HepG2 (cell line): ENCODE measurements at regions not wholly inside any gene's neighbourhood (a gene's known extent, or its start where the extent isn't known, plus 50 kb on each side); places are given as distances from the start of the nearest gene placed in this dataset.

Source experiments
- ARNT ChIP-seq: fragments of 450-650 bp; IDR thresholded peaks from 2 replicates; pipeline ENCODE4 v1.6.1; 2017
- FOSL1 ChIP-seq: sonication (generic); formaldehyde crosslinking; IDR thresholded peaks from 2 replicates; pipeline ENCODE4 v1.9.0; 2021; ENCODE audit warnings: missing genetic modification reagents, borderline replicate concordance
- FOXA1 ChIP-seq, 2 experiments: fragments of 450-650 bp in 1 of 2; sonication (generic) in 1 of 2; formaldehyde crosslinking in 1 of 2; IDR thresholded peaks; 2 replicates each; pipeline versions ENCODE4 v1.4.0 to v1.6.1; 2016 to 2020; ENCODE audit warnings: missing genetic modification reagents in 1 of 2
- FOXK2 ChIP-seq: fragments of 450-650 bp; IDR thresholded peaks from 2 replicates; pipeline ENCODE4 v1.6.1; 2016
- IKZF1 ChIP-seq: fragments of 450-650 bp; IDR thresholded peaks from 2 replicates; pipeline ENCODE4 v1.7.1; 2016
- KMT2B ChIP-seq: IDR thresholded peaks from 2 replicates; pipeline ENCODE4 v1.6.1; 2016; ENCODE audit warnings: missing genetic modification reagents, missing compliant biosample characterization
- LCORL ChIP-seq, 2 experiments: fragments of 450-650 bp in 1 of 2; sonication (generic) in 1 of 2; formaldehyde crosslinking in 1 of 2; IDR thresholded peaks; 2 replicates each; pipeline versions ENCODE4 v1.5.0 to v1.6.1; 2017 to 2020; ENCODE audit warnings: antibody characterized with exemption in 1 of 2, missing genetic modification reagents in 1 of 2
- NR2F1 ChIP-seq, 2 experiments: fragments of 450-650 bp in 1 of 2; formaldehyde crosslinking in 1 of 2; IDR thresholded peaks; 2 replicates each; pipeline versions ENCODE4 v1.5.0 to v1.6.1; 2016 to 2020; ENCODE audit warnings: mild to moderate bottlenecking in 1 of 2, missing compliant biosample characterization in 1 of 2, missing genetic modification reagents in 1 of 2, moderate library complexity in 1 of 2
- PHB2 ChIP-seq: fragments of 450-650 bp; IDR thresholded peaks from 2 replicates; pipeline ENCODE4 v1.6.1; 2018; ENCODE audit not compliant: partially characterized antibody
- RAD51 ChIP-seq: fragments of 450-650 bp; IDR thresholded peaks from 2 replicates; pipeline ENCODE4 v1.6.1; 2016; ENCODE audit warnings: borderline replicate concordance
- RXRA ChIP-seq: sonication (generic); formaldehyde crosslinking; IDR thresholded peaks from 2 replicates; pipeline ENCODE4 v1.5.1; 2020; ENCODE audit warnings: missing genetic modification reagents
- SETDB1 ChIP-seq: sonication (generic); formaldehyde crosslinking; IDR thresholded peaks from 2 replicates; pipeline ENCODE4 v1.5.1; 2020; ENCODE audit warnings: missing genetic modification reagents, mild to moderate bottlenecking, borderline replicate concordance
- SRF ChIP-seq: IDR thresholded peaks from 2 replicates; pipeline ENCODE4 v1.6.1; 2011; ENCODE audit warnings: mild to moderate bottlenecking, low read depth, low read length, moderate library complexity
- ZKSCAN1 ChIP-seq: fragments of 150-350 bp; IDR thresholded peaks from 2 replicates; pipeline ENCODE4 v1.6.1; 2014; ENCODE audit warnings: low read length
- ZNF17 ChIP-seq: sonication (generic); formaldehyde crosslinking; IDR thresholded peaks from 2 replicates; pipeline ENCODE4 v1.5.0; 2020; ENCODE audit warnings: mild to moderate bottlenecking, missing genetic modification reagents
- ZNF44 ChIP-seq: sonication (generic); formaldehyde crosslinking; IDR thresholded peaks from 2 replicates; pipeline ENCODE4 v1.5.1; 2020; ENCODE audit warnings: mild to moderate bottlenecking, missing genetic modification reagents
- ZNF564 ChIP-seq: sonication (generic); formaldehyde crosslinking; IDR thresholded peaks from 2 replicates; pipeline ENCODE4 v1.8.1; 2023; ENCODE audit warnings: mild to moderate bottlenecking, missing genetic modification reagents
- ZNF773 ChIP-seq: sonication (generic); formaldehyde crosslinking; IDR thresholded peaks from 2 replicates; pipeline ENCODE4 v1.4.0; 2020; ENCODE audit warnings: missing genetic modification reagents, borderline replicate concordance
- TF ChIP-seq, protein P1 (sequence below): sonication (generic); formaldehyde crosslinking; IDR thresholded peaks from 2 replicates; pipeline ENCODE4 v1.4.0; 2020; ENCODE audit warnings: mild to moderate bottlenecking, missing genetic modification reagents, borderline replicate concordance
- TF ChIP-seq, protein P2 (sequence below): sonication (generic); formaldehyde crosslinking; IDR thresholded peaks from 2 replicates; pipeline ENCODE4 v1.8.0; 2022; ENCODE audit warnings: missing genetic modification reagents, mild to moderate bottlenecking, borderline replicate concordance
- TF ChIP-seq, protein P3 (sequence below): fragments of 450-650 bp; IDR thresholded peaks from 2 replicates; pipeline ENCODE4 v1.6.1; 2017
- TF ChIP-seq, protein P4 (sequence below): sonication (generic); formaldehyde crosslinking; IDR thresholded peaks from 2 replicates; pipeline ENCODE4 v1.4.0; 2020; ENCODE audit warnings: missing genetic modification reagents

DNA sequence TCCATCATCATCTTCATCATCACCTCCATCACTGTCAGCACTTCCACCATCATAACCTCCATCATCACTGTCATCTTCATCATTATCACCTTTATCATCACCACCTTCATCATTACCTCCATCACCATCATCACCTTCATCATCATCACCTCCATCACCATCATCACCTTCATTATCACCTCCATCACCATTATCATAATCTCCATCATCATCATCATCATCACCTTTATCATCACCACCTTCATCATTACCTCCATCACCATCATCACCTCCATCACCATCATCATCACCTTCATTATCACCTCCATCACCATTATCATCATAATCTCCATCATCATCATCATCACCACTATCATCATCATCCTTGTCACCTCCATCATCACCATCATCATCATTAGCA lies 309.7 kb downstream of the HAPSTR1 start (continued):
- TF ChIP-seq, protein P1, sequence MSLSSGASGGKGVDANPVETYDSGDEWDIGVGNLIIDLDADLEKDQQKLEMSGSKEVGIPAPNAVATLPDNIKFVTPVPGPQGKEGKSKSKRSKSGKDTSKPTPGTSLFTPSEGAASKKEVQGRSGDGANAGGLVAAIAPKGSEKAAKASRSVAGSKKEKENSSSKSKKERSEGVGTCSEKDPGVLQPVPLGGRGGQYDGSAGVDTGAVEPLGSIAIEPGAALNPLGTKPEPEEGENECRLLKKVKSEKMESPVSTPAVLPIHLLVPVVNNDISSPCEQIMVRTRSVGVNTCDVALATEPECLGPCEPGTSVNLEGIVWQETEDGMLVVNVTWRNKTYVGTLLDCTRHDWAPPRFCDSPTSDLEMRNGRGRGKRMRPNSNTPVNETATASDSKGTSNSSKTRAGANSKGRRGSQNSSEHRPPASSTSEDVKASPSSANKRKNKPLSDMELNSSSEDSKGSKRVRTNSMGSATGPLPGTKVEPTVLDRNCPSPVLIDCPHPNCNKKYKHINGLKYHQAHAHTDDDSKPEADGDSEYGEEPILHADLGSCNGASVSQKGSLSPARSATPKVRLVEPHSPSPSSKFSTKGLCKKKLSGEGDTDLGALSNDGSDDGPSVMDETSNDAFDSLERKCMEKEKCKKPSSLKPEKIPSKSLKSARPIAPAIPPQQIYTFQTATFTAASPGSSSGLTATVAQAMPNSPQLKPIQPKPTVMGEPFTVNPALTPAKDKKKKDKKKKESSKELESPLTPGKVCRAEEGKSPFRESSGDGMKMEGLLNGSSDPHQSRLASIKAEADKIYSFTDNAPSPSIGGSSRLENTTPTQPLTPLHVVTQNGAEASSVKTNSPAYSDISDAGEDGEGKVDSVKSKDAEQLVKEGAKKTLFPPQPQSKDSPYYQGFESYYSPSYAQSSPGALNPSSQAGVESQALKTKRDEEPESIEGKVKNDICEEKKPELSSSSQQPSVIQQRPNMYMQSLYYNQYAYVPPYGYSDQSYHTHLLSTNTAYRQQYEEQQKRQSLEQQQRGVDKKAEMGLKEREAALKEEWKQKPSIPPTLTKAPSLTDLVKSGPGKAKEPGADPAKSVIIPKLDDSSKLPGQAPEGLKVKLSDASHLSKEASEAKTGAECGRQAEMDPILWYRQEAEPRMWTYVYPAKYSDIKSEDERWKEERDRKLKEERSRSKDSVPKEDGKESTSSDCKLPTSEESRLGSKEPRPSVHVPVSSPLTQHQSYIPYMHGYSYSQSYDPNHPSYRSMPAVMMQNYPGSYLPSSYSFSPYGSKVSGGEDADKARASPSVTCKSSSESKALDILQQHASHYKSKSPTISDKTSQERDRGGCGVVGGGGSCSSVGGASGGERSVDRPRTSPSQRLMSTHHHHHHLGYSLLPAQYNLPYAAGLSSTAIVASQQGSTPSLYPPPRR (CRISPR knock-in tag), result no peak
- TF ChIP-seq NR2F1 (CRISPR knock-in tag; IDR thresholded peaks at IDR 0.05) (no peak), LCORL (IDR thresholded peaks at IDR 0.05) (peak; percentile 71; the same call in 1 of the 2 replicates), LCORL (CRISPR knock-in tag; IDR thresholded peaks at IDR 0.05) (no peak), SETDB1 (CRISPR knock-in tag) (no peak), PHB2 (peak; percentile 39), RAD51 (0 out of 2 replicates have a peak, but pooled peaks have one; percentile 46), SRF (no peak), ZNF773 (CRISPR knock-in tag) (no peak), ZNF44 (no peak), ZNF564 (CRISPR knock-in tag) (no peak), KMT2B (CRISPR knock-in tag) (no peak), FOSL1 (CRISPR knock-in tag) (no peak), ZNF17 (CRISPR knock-in tag) (no peak), RXRA (no peak), ZKSCAN1 (no peak), FOXA1 (IDR thresholded peaks at IDR 0.05) (peak; percentile 74), FOXA1 (CRISPR knock-in tag; IDR thresholded peaks at IDR 0.05) (no peak), ARNT (peak; percentile 92), IKZF1 (peak; percentile 98), FOXK2 (peak; percentile 69)
- TF ChIP-seq, protein P2, sequence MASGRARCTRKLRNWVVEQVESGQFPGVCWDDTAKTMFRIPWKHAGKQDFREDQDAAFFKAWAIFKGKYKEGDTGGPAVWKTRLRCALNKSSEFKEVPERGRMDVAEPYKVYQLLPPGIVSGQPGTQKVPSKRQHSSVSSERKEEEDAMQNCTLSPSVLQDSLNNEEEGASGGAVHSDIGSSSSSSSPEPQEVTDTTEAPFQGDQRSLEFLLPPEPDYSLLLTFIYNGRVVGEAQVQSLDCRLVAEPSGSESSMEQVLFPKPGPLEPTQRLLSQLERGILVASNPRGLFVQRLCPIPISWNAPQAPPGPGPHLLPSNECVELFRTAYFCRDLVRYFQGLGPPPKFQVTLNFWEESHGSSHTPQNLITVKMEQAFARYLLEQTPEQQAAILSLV, result no peak
- TF ChIP-seq, protein P3, sequence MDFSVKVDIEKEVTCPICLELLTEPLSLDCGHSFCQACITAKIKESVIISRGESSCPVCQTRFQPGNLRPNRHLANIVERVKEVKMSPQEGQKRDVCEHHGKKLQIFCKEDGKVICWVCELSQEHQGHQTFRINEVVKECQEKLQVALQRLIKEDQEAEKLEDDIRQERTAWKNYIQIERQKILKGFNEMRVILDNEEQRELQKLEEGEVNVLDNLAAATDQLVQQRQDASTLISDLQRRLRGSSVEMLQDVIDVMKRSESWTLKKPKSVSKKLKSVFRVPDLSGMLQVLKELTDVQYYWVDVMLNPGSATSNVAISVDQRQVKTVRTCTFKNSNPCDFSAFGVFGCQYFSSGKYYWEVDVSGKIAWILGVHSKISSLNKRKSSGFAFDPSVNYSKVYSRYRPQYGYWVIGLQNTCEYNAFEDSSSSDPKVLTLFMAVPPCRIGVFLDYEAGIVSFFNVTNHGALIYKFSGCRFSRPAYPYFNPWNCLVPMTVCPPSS, result peak; percentile 96
- TF ChIP-seq, protein P4, sequence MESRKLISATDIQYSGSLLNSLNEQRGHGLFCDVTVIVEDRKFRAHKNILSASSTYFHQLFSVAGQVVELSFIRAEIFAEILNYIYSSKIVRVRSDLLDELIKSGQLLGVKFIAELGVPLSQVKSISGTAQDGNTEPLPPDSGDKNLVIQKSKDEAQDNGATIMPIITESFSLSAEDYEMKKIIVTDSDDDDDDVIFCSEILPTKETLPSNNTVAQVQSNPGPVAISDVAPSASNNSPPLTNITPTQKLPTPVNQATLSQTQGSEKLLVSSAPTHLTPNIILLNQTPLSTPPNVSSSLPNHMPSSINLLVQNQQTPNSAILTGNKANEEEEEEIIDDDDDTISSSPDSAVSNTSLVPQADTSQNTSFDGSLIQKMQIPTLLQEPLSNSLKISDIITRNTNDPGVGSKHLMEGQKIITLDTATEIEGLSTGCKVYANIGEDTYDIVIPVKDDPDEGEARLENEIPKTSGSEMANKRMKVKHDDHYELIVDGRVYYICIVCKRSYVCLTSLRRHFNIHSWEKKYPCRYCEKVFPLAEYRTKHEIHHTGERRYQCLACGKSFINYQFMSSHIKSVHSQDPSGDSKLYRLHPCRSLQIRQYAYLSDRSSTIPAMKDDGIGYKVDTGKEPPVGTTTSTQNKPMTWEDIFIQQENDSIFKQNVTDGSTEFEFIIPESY (CRISPR knock-in tag), result no peak
